Colonic mucosa (tissue), 4 donors: ENCODE measurements at regions not wholly inside any gene's neighbourhood (a gene's known extent, or its start where the extent isn't known, plus 50 kb on each side); places are given as distances from the start of the nearest gene placed in this dataset.

ENCODE experiments used
- DNase-seq: peaks from one replicate; pipeline ENCODE4 v3.0.0-alpha.2; 2020
- H3K27ac ChIP-seq: fragments of 200-600 bp; one replicate; pipeline ENCODE4 v1.8.0; 2021
- H3K27me3 ChIP-seq: fragments of 200-600 bp; one replicate; pipeline ENCODE4 v1.8.0; 2021
- H3K36me3 ChIP-seq: fragments of 200-600 bp; one replicate; pipeline ENCODE4 v1.8.0; 2021
- H3K4me1 ChIP-seq: fragments of 200-600 bp; one replicate; pipeline ENCODE4 v1.8.0; 2021; ENCODE audit warnings: mild to moderate bottlenecking
- H3K4me3 ChIP-seq: fragments of 200-600 bp; one replicate; pipeline ENCODE4 v1.8.0; 2021
- H3K9ac ChIP-seq, 2 donors: one replicate each; pipeline ENCODE4 v1.7.0; 2013; ENCODE audit warnings: control low read depth in 2 of 2, low read depth in 2 of 2, low read length in 2 of 2
- H3K9me3 ChIP-seq: fragments of 200-600 bp; one replicate; pipeline ENCODE4 v1.8.0; 2021
- intact Hi-C: fragments of 100-400 bp; cut with DNase I; formaldehyde crosslinking; loops from one replicate; pipeline ENCODE4 v1.14.1; 2022
- TF ChIP-seq, protein P1 (sequence below): fragments of 200-600 bp; IDR thresholded peaks from one replicate; pipeline ENCODE4 v1.8.0; 2022; ENCODE audit warnings: antibody characterized with exemption, mild to moderate bottlenecking
- donor health status: healthy.
- donor health status: DM: no; HTN: no; CAD: no.
- donor health status: DM: no; HTN: no; CAD: no.

- Histone ChIP-seq H3K4me3 (no peak overlapping the region), H3K9ac (no peak overlapping the region), H3K27ac (no peak overlapping the region), H3K4me1 (no peaks in the 10 kb centered on the region), H3K36me3 (no peaks in the 10 kb centered on the region), H3K27me3 (no peaks in the 10 kb centered on the region), H3K9me3 (no peaks in the 10 kb centered on the region)
- TF ChIP-seq, protein P1, sequence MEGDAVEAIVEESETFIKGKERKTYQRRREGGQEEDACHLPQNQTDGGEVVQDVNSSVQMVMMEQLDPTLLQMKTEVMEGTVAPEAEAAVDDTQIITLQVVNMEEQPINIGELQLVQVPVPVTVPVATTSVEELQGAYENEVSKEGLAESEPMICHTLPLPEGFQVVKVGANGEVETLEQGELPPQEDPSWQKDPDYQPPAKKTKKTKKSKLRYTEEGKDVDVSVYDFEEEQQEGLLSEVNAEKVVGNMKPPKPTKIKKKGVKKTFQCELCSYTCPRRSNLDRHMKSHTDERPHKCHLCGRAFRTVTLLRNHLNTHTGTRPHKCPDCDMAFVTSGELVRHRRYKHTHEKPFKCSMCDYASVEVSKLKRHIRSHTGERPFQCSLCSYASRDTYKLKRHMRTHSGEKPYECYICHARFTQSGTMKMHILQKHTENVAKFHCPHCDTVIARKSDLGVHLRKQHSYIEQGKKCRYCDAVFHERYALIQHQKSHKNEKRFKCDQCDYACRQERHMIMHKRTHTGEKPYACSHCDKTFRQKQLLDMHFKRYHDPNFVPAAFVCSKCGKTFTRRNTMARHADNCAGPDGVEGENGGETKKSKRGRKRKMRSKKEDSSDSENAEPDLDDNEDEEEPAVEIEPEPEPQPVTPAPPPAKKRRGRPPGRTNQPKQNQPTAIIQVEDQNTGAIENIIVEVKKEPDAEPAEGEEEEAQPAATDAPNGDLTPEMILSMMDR, result no peak
- DNase-seq, result no peak
- intact Hi-C loops, result no loop called here
Observed at GRCh38 chr1:38452246-38452645, 405.7 kb upstream of the POU3F1 start.

GRCh38 chr1:38451541-38451993 is 405.0 kb upstream of the POU3F1 start:
- Histone ChIP-seq H3K9ac (no peak overlapping the region), H3K4me3 (no peak overlapping the region), H3K36me3 (no peaks in the 10 kb centered on the region), H3K9me3 (no peaks in the 10 kb centered on the region), H3K27ac (no peak overlapping the region), H3K27me3 (no peaks in the 10 kb centered on the region), H3K4me1 (no peaks in the 10 kb centered on the region)
- TF ChIP-seq, protein P1, result no peak
- DNase-seq, result no peak
- intact Hi-C loops, result no loop called here

DNA sequence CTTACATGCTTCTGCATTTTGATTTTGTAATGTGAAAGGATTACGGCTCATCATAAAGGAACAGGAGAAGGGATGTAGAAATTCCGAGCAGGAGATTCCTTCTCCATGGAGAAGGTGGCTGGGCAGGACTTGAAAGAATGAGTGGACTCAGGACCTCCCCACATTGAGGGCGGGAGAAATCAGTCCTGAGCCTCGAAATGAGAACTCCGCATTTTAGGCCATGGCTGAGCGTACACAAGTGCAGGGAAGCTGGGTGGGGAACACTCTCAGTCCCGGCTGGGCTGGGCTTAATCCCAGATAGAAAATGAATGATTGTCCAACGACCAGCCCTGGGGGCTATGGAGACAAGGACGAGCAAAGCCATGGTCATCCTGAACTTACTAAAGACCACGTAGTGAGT is 402.3 kb upstream of the POU3F1 start:
- Histone ChIP-seq H3K27ac (no peak overlapping the region), H3K4me1 (no peaks in the 10 kb centered on the region), H3K4me3 (no peak overlapping the region), H3K36me3 (no peaks in the 10 kb centered on the region), H3K27me3 (no peaks in the 10 kb centered on the region), H3K9me3 (no peaks in the 10 kb centered on the region), H3K9ac (no peak overlapping the region)
- TF ChIP-seq, protein P1, result no peak
- intact Hi-C loops, result no loop called here
- no peak for DNase-seq

DNA sequence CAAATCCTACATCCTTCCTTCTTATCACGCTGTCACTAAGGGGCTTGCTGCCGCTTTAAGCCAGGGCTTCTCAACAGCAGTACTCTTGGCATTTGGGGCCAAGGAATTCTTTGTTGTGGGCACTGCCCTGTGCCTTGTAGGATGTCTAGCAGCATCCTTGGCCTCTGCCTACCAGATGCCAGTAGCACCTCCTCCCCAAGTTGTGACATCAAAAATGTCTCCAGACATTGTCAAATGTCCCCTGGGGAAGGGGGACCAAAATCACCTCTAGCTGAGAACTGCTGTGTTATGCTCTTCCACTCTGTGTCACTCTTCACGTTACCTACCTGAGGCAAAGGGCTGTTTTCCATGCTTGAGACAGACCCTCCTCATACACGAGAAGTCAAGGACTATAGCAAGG is 400.3 kb upstream of the POU3F1 start:
- DNase-seq, result no peak
- no peak overlapping the region for H3K4me3 ChIP-seq
- H3K9me3 ChIP-seq, result no peaks in the 10 kb centered on the region
- TF ChIP-seq, protein P1, result no peak
- no peaks in the 10 kb centered on the region for H3K27me3 ChIP-seq
- H3K9ac ChIP-seq, result no peak overlapping the region
- intact Hi-C loops, result no loop called here
- H3K36me3 ChIP-seq, result no peaks in the 10 kb centered on the region
- H3K4me1 ChIP-seq, result no peaks in the 10 kb centered on the region
- no peak overlapping the region for H3K27ac ChIP-seq

GRCh38 chr1:38444770-38445442 is 398.3 kb upstream of the POU3F1 start:
- no peaks in the 10 kb centered on the region for H3K27me3 ChIP-seq
- intact Hi-C loops, result no loop called here
- DNase-seq, result no peak
- TF ChIP-seq, protein P1, result no peak
- H3K9ac ChIP-seq, result no peak overlapping the region
- no peak overlapping the region for H3K27ac ChIP-seq
- no peak overlapping the region for H3K4me3 ChIP-seq
- H3K9me3 ChIP-seq, result no peaks in the 10 kb centered on the region
- no peaks in the 10 kb centered on the region for H3K4me1 ChIP-seq
- H3K36me3 ChIP-seq, result no peaks in the 10 kb centered on the region
